NOMO-1 treated with dmso at 0.1 percent for 144 hours (cell line): ENCODE measurements at regions not wholly inside any gene's neighbourhood (a gene's known extent, or its start where the extent isn't known, plus 50 kb on each side); places are given as distances from the start of the nearest gene placed in this dataset.
A peak's percentile ranks its signal among the peaks of the same experiment; 100 is the strongest.
"Not testable (repeated sequence)": the region's sequence is repeated elsewhere in the genome, so short reads cannot be mapped to it uniquely, and the experiment has no call there.

ENCODE experiments used
- DNase-seq: peaks from one replicate; lab custom pipeline; 2025; ENCODE audit not compliant: unreplicated experiment; lab: John Stamatoyannopoulos, UW

GRCh38 chr5:131005963-131006684 is 158.9 kb downstream of the HINT1 start:
- no peak for DNase-seq

- no peak for DNase-seq
These were observed 163.5 kb downstream of the HINT1 start for GRCh38 chr5:131001507-131001906.

- DNase-seq: no peak
These were observed 164.8 kb downstream of the HINT1 start for GRCh38 chr5:131000289-131000688.

GRCh38 chr5:130996720-130997119 is 168.3 kb downstream of the HINT1 start:
- not testable (repeated sequence) for DNase-seq

GRCh38 chr5:130995851-130996250 is 169.2 kb downstream of the HINT1 start:
- DNase-seq: no peak

GRCh38 chr5:130995254-130995515 is 169.9 kb downstream of the HINT1 start:
- no peak for DNase-seq

GRCh38 chr5:130994496-130995253 is 170.4 kb downstream of the HINT1 start:
- DNase-seq: no peak

- no peak for DNase-seq
These were observed 172.4 kb downstream of the HINT1 start for GRCh38 chr5:130992621-130993020.

GRCh38 chr5:130992095-130992494 is 173.0 kb downstream of the HINT1 start:
- no peak for DNase-seq

GRCh38 chr5:130985776-130986175 is 179.3 kb downstream of the HINT1 start:
- DNase-seq: no peak

- no peak for DNase-seq
These were observed 183.4 kb downstream of the HINT1 start for GRCh38 chr5:130981663-130982062.

- no peak for DNase-seq
These were observed 186.6 kb downstream of the HINT1 start for GRCh38 chr5:130978475-130978874.

- no peak for DNase-seq
These were observed 188.6 kb downstream of the HINT1 start for GRCh38 chr5:130976493-130976892.

- DNase-seq: no peak
These were observed 189.2 kb downstream of the HINT1 start for GRCh38 chr5:130975847-130976246.

GRCh38 chr5:130975299-130975698 is 189.8 kb downstream of the HINT1 start:
- no peak for DNase-seq

- DNase-seq: no peak
These were observed 190.9 kb downstream of the HINT1 start for GRCh38 chr5:130974021-130974683.

GRCh38 chr5:130966990-130967525 is 198.0 kb downstream of the HINT1 start:
- peak; percentile 9 for DNase-seq

- no peak for DNase-seq
These were observed 199.1 kb downstream of the HINT1 start for GRCh38 chr5:130965920-130966319.

GRCh38 chr5:130965360-130965759 is 199.7 kb downstream of the HINT1 start:
- no peak for DNase-seq

- DNase-seq: no peak
These were observed 200.5 kb downstream of the HINT1 start for GRCh38 chr5:130964231-130965202.

- no peak for DNase-seq
These were observed 201.3 kb downstream of the HINT1 start for GRCh38 chr5:130963798-130964197.
